NCI-H748 (cell line): ENCODE measurements at regions not wholly inside any gene's neighbourhood (a gene's known extent, or its start where the extent isn't known, plus 50 kb on each side); places are given as distances from the start of the nearest gene placed in this dataset.
"Not testable (repeated sequence)": the region's sequence is repeated elsewhere in the genome, so short reads cannot be mapped to it uniquely, and the experiment has no call there.

ENCODE experiments used
- DNase-seq: peaks from one replicate; lab custom pipeline; 2025; ENCODE audit not compliant: unreplicated experiment; lab: John Stamatoyannopoulos, UW

GRCh38 chr7:109879287-109879828, 1211.6 kb upstream of the LRRN3 start:
- DNase-seq, result peak; percentile 94

- DNase-seq, result no peak
Observed at GRCh38 chr7:109890622-109891021, 1200.3 kb upstream of the LRRN3 start.

GRCh38 chr7:109893231-109893630, 1197.7 kb upstream of the LRRN3 start:
- no peak for DNase-seq

GRCh38 chr7:109895536-109895935, 1195.4 kb upstream of the LRRN3 start:
- no peak for DNase-seq

DNA sequence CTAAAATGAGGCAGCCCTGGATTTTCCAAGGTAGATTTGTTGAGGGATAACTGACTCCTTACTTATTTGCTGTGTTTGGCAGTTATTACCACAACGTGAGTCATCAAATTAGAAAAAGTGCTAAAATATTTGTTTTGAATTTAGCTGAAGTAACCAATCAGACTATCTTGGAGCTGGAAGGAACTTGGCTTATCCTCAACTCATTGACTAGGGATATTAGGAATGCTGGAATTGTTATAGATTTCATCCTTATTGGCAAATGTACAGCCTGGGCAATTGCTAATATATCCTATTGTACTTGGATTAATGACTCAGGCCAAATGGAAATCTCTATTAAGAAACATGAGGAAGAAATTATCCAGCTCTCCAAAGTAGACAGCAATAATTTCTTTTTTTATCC, 1189.0 kb upstream of the LRRN3 start:
- no peak for DNase-seq

DNA sequence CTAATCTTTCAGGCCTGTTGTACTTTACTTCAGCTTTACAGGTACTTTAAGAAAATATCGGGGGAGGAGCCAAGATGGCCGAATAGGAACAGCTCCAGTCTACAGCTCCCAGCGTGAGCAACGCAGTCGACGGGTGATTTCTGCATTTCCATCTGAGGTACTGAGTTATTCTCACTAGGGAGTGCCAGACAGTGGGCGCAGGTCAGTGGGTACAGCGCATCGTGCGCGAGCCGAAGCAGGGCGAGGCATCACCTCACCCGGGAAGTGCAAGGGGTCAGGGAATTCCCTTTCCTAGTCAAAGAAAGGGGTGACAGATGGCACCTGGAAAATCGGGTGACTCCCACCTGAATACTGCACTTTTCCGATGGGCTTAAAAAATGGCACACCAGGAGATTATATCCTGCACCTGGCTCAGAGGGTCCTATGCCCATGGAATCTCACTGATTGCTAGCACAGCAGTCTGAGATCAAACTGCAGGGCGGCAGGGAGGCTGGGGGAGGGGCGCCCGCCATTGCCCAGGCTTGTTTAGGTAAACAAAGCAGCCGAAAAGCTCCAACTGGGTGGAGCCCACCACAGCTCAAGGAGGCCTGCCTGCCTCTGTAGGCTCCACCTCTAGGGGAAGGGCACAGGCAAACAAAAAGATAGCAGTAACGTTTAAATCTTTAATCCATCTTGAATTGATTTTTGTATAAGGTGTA, 1185.4 kb upstream of the LRRN3 start:
- DNase-seq, result not testable (repeated sequence)

DNA sequence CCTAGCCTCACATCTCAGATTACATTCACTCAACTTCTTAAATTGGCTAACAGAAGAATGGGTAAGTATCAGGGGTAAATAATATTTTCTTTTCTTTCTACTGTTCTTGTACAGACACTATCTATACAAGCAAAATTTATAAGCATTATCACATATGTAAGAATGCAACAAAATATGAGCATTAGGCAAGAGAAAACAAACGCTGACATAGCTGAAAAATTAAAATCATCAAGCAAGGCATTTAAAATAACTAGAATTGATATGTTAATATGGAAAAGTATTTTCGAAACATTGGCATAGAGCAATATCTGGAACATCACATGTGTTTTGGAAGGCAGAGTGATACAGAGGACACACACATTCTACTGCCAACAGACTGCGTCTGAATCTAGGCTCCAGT, 1175.3 kb upstream of the LRRN3 start:
- no peak for DNase-seq

GRCh38 chr7:109926738-109927137, 1164.2 kb upstream of the LRRN3 start:
- no peak for DNase-seq

- DNase-seq, result peak; percentile 56
Observed at GRCh38 chr7:109930049-109930448, 1160.9 kb upstream of the LRRN3 start.

DNA sequence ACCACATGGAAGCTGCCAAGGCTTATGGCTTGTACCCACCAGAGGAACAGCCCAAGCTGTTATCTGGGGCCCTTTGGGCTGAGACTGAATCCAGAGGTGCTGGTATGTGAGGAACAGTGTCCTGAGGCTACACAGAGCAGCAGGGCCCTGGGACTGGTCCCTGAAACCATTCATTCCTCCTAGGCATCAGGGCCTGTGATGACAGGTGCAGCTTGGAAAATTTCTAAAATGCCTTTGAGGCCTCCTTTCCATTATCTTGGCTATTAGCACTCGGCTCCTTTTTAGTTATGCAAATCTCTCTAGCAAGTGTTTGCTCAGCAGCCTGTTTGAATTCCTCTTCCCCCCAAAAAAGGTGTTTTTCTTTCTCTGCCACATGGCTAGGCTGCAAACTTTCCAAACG, 1151.7 kb upstream of the LRRN3 start:
- DNase-seq, result no peak

DNA sequence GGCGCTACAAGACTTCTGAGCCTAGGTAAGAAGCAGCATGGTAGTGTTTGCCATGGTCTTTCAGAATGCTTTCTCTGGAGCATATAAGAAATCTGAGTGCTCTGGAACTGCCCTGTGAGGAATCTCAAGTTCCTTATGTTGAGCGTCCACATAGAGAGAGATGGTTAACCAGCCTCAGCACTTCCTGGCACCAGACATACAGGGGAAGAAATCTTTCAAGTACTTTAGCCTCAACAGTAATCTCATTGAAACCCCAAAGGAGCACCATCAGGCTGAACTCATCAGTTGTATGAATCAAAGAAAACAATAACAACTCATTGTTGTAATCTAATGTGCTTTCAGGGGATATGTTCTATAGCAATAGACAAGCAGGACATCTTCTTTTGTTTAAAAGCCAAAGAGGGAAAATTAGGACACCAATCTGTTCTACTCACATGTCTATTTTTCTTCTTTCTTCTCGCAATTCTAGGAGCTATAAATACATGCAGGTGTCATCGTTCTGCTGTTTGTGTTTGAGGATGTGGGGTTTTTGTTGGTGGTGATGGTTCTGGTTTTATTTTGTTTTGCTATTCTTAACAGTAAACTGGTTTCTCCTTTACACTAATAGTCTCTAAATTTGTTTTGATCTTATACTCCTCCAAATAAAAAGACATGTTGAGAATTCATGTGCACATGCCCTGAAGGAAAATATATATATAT, 1145.0 kb upstream of the LRRN3 start:
- no peak for DNase-seq

GRCh38 chr7:109950256-109950655, 1140.7 kb upstream of the LRRN3 start:
- peak; percentile 49 for DNase-seq

DNA sequence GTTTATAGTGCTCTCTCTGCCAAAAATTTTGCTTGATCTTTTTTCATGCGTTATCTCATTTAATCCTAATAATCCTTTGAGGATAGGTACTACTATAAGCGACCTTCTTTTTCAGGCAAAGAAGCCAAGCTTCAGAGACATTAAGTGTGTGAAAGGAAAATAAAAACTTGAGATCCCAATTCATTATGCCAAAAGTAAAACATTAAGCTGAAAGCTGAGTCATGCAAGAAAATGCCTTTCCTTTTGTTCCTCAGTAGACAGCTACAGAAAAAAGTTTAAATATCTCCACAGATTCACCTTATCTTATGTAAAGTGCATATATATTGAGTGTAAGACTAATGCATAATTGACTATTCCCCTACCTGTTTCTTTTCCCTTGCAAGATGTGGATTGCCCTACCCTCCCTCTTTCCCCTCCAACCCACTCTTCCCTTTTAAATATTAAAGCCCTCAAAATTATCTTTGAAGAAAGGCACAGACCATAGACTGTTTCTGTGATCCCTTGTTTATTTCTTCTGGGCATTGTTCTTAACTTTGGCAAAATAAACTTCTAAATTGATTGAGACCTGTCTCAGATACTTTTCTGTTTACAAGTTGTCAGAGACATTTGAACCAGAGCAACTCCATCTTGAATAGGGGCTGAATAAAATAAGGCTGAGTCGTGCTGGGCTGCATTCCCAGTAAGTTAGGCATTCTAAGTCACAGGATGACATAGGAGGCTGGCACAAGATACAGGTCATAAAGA, 1139.9 kb upstream of the LRRN3 start:
- no peak for DNase-seq

DNA sequence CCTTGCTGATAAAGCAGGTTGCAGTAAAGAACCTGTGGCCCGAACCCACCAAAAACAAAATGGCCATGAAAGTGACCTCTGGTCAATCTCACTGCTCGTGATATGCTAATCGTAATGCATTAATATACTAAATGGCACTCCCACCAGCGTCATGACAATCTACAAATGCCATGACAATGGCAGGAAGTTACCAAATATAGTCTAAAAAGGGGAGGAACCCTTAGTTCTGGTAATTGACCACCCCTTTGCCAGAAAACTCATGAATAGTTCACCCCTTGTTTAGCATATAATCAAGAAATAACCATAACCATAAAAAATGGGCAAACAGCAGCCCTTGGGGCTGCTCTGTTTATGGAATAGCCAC, 1139.4 kb upstream of the LRRN3 start:
- no peak for DNase-seq

GRCh38 chr7:109955986-109956385, 1134.9 kb upstream of the LRRN3 start:
- DNase-seq, result no peak

GRCh38 chr7:109956916-109957315, 1134.0 kb upstream of the LRRN3 start:
- DNase-seq, result no peak

DNA sequence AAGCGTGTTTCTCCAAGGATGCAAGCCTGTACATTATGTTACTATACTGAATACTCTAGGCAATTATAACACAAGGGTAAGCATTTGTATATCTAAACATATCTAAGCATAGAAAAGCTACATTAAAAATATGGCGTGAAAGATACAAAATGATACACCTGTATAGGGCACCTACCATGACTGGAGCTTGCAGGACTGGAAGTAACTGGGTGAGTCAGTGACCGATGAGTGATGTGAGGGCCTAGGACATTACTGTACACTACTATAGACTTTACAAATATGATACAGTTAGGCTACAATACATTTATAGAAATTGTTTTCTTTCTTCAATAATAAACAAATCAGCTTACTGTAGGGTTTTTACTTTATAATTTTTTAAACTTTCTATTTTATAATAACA, 1127.2 kb upstream of the LRRN3 start:
- DNase-seq, result no peak

DNA sequence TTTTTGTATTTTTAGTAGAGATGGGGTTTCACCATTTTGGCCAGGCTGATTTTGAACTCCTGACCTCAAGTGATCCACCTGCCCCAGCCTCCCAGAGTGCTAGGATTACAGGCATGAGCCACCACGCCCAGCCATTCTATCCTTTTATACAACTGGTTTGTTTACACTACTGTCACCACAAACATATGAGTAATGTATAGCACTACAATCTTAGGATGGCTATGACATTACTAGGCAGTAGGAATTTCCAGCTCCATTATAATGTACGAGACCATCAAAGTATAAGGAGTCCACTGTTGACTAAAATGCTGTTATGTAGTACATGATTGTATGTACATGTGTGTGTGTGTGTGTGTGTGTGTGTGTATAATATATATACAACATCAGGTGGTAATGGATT, 1126.1 kb upstream of the LRRN3 start:
- peak; percentile 23 for DNase-seq

GRCh38 chr7:109967406-109967805, 1123.5 kb upstream of the LRRN3 start:
- DNase-seq, result no peak

GRCh38 chr7:109983618-109984017, 1107.3 kb upstream of the LRRN3 start:
- no peak for DNase-seq

DNA sequence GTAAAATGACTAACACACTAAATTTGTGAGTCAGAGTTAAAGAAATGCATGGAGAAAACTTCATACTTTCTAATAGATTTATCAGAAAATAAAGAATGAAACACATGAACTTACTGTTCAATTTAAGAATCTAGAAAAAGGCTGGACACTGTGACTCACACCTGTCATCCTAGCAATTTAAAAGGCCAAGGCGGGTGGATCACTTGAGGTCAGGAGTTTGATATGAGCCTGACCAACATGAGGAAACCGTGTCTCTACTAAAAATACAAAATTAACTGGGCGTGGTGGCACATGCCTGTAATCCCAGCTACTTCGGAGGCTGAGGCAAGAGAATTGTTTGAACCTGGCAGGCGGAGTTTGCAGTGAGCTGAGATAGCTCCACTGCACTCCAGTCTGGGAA, 1106.2 kb upstream of the LRRN3 start:
- no peak for DNase-seq

- no peak for DNase-seq
Observed at GRCh38 chr7:109986701-109987100, 1104.2 kb upstream of the LRRN3 start.
